Stimulated activated CD4-positive, alpha-beta T cell treated with anti-CD3 and anti-CD28 coated beads, Interleukin-1b, Interleukin-23, amount 100 ng/mL, for 24 hours (primary cell): ENCODE measurements at regions not wholly inside any gene's neighbourhood (a gene's known extent, or its start where the extent isn't known, plus 50 kb on each side); places are given as distances from the start of the nearest gene placed in this dataset.

Experiments used
- DNase-seq, 4 experiments: peaks; one replicate each; pipeline ENCODE4 v3.0.0-alpha.2; 2020; ENCODE audit warnings: low read depth in 4 of 4, low spot score in 1 of 4

GRCh38 chr3:25037049-25037547 is 391.0 kb upstream of the RARB start:
- DNase-seq = no peak

GRCh38 chr3:25038271-25038670 is 389.8 kb upstream of the RARB start:
- no peak for DNase-seq

GRCh38 chr3:25038922-25039321 is 389.1 kb upstream of the RARB start:
- no peak for DNase-seq

GRCh38 chr3:25040748-25041147 is 387.3 kb upstream of the RARB start:
- no peak for DNase-seq

GRCh38 chr3:25041871-25042584 is 386.0 kb upstream of the RARB start:
- DNase-seq = no peak

- DNase-seq = no peak
Measured at GRCh38 chr3:25043177-25043576, 384.9 kb upstream of the RARB start.

- DNase-seq = no peak
Measured at GRCh38 chr3:25043749-25044148, 384.3 kb upstream of the RARB start.

GRCh38 chr3:25044762-25045710 is 383.0 kb upstream of the RARB start:
- no peak for DNase-seq

- DNase-seq = no peak
Measured at GRCh38 chr3:25046911-25047771, 380.9 kb upstream of the RARB start.

GRCh38 chr3:25049304-25049703 is 378.8 kb upstream of the RARB start:
- DNase-seq = no peak

- no peak for DNase-seq
Measured at GRCh38 chr3:25053360-25053759, 374.7 kb upstream of the RARB start.

GRCh38 chr3:25056036-25056755 is 371.9 kb upstream of the RARB start:
- DNase-seq = no peak

- no peak for DNase-seq
Measured at GRCh38 chr3:25056803-25057351, 371.2 kb upstream of the RARB start.

- no peak for DNase-seq
Measured at GRCh38 chr3:25057379-25057778, 370.7 kb upstream of the RARB start.

GRCh38 chr3:25064681-25065080 is 363.4 kb upstream of the RARB start:
- no peak for DNase-seq

GRCh38 chr3:25069970-25070369 is 358.1 kb upstream of the RARB start:
- no peak for DNase-seq

GRCh38 chr3:25071846-25072245 is 356.2 kb upstream of the RARB start:
- DNase-seq = no peak

GRCh38 chr3:25073423-25073822 is 354.6 kb upstream of the RARB start:
- no peak for DNase-seq

GRCh38 chr3:25074149-25074548 is 353.9 kb upstream of the RARB start:
- no peak for DNase-seq

GRCh38 chr3:25080461-25080860 is 347.6 kb upstream of the RARB start:
- DNase-seq = no peak
